ENCODE measurements at regions not wholly inside any gene's neighbourhood (a gene's known extent, or its start where the extent isn't known, plus 50 kb on each side); places are given as distances from the start of the nearest gene placed in this dataset.

DNA sequence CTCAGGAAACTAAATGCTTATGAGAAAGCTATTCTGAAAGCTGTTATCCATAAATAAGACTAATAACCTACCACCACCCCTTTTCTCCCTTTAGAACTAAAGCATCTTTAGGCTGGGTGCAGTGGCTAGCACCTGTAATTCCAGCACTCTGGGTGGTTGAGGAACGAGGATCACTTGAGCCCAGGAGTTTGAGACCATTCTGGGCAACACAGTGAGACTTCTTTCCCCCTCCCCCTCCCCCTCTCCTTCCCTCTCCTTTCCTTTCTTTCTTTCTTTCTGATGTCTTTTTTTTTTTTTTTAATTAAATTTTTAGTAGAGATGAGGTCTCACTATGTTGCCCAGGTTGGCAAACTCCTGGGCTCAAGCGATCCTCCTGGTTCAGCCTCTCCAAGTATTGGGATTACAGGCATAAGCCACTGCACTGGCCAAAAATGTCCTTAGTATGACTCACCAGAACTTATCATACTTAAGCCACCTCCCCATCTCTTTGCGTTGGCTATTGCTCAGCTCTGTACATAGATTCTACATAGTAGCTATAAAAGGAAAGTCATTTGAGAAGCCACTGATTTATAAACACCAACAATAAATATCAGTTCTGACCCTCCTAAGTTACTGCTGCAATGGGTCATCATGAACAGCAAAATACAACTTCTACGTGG, 54.8 kb upstream of the SPDEF start:
- POLR2A ChIA-PET: interaction anchor here (0.5 to 0.6 kb wide), 2 partner anchors 157 to 528 kb away, joined by 3 read pairs; no protein-coding TSS in a partner anchor
- Histone ChIP-seq H2AFZ (ENCODE audit: low read length) (no peak overlapping the region), H3K79me2 (ENCODE audit: insufficient read depth, low read depth, low read length) (peaks cover 23% of the 10 kb centered on the region; the same call in 1 of the 2 replicates)

DNA sequence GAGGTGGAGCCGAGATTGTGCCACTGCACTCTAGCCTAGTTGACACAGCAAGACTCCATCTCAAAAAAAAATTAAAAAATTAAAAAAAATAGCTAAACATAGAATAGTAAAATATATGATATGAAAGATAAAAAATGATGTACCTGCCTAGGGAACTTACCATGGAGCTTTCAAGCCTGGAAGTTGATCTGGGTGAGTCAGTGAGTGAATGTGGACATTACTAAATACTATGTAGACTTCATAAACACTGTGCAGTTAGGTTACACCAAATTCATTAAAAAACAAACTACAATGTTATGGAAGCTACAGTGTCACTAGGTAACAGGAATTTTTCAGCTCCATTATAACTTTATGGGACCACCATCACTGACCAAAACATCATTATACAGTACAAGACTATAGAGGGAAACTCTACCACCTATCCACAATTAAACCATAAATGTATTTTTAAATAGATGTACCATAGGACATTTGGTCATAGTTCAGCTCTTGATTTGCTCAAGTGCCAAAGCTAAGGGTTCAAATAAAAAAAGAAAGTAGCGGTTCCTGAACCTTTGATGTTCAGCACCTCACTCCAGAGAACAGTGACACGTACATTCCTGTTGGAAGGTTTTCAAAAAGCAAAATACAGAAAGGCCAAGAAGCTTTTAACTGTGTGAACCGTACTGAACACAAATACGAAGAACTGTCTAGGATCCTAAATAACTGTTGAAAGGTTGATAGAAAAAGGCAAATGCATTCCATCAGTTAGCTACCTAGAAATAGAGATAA, 52.4 kb upstream of the SPDEF start:
- POLR2A ChIA-PET: interaction anchor here (0.7 to 1.7 kb wide), 11 partner anchors 8 to 372 kb away, joined by 3 to 6 read pairs (median 3); partner anchors contain the start of genes HMGA1 and SMIM29

More for the DNA sequence above, 54.8 kb upstream of the SPDEF start:
- Histone ChIP-seq H3K9me2 (ENCODE audit: insufficient read depth, low read length) (no peaks in the 10 kb centered on the region), H3K27ac (ENCODE audit: low read depth, low read length, poor library complexity, severe bottlenecking) (no peak overlapping the region), H3K36me3 (ENCODE audit: insufficient read depth, low read length) (peaks cover 40% of the 10 kb centered on the region), H3K4me3 (ENCODE audit: low read depth, low read length, poor library complexity, severe bottlenecking) (no peak overlapping the region), H3K4me1 (ENCODE audit: insufficient read depth, low read length, poor library complexity, severe bottlenecking) (no peaks in the 10 kb centered on the region), H4K20me1 (ENCODE audit: insufficient read depth, low read length) (no peaks in the 10 kb centered on the region), H3K4me2 (ENCODE audit: low read length) (no peak overlapping the region), H3K9me3 (ENCODE audit: low read length) (no peaks in the 10 kb centered on the region)
- DNase-seq (ENCODE audit: low spot score): no peak
- TF ChIP-seq EZH2phosphoT487 (IDR thresholded peaks at IDR 0.05; ENCODE audit: borderline replicate concordance, low read depth, low read length): no peak
- intact Hi-C loops (cut with micrococcal nuclease; ENCODE audit: unreplicated experiment): no loop called here
- CTCF ChIA-PET (ENCODE audit: unreplicated experiment): interaction anchor here (0.6 kb wide), 1 partner anchor 77 kb away, joined by 3 read pairs; no protein-coding TSS in a partner anchor
- no TSS peak for BruUV-seq (replicated peaks)

More for the DNA sequence above, 52.4 kb upstream of the SPDEF start:
- Histone ChIP-seq H2AFZ (ENCODE audit: low read length) (no peak overlapping the region), H3K79me2 (ENCODE audit: insufficient read depth, low read depth, low read length) (peaks cover 22% of the 10 kb centered on the region; the same call in 1 of the 2 replicates), H3K4me3 (ENCODE audit: low read depth, low read length, poor library complexity, severe bottlenecking) (no peak overlapping the region), H3K4me2 (ENCODE audit: low read length) (no peak overlapping the region), H3K4me1 (ENCODE audit: insufficient read depth, low read length, poor library complexity, severe bottlenecking) (no peaks in the 10 kb centered on the region), H3K9me3 (ENCODE audit: low read length) (no peaks in the 10 kb centered on the region), H3K27ac (ENCODE audit: low read depth, low read length, poor library complexity, severe bottlenecking) (no peak overlapping the region), H3K36me3 (ENCODE audit: insufficient read depth, low read length) (peaks cover 41% of the 10 kb centered on the region), H4K20me1 (ENCODE audit: insufficient read depth, low read length) (no peaks in the 10 kb centered on the region), H3K9me2 (ENCODE audit: insufficient read depth, low read length) (no peaks in the 10 kb centered on the region)
- CTCF ChIA-PET (ENCODE audit: unreplicated experiment): interaction anchor here (1.3 to 1.5 kb wide), 2 partner anchors 50 to 149 kb away, joined by 3 to 8 read pairs; no protein-coding TSS in a partner anchor
- intact Hi-C loops (cut with micrococcal nuclease; ENCODE audit: unreplicated experiment): loop anchor here (1.0 to 5.0 kb wide), 3 partner anchors 82 to 361 kb away; partner anchors contain the start of gene SMIM29
- TF ChIP-seq, protein P1, sequence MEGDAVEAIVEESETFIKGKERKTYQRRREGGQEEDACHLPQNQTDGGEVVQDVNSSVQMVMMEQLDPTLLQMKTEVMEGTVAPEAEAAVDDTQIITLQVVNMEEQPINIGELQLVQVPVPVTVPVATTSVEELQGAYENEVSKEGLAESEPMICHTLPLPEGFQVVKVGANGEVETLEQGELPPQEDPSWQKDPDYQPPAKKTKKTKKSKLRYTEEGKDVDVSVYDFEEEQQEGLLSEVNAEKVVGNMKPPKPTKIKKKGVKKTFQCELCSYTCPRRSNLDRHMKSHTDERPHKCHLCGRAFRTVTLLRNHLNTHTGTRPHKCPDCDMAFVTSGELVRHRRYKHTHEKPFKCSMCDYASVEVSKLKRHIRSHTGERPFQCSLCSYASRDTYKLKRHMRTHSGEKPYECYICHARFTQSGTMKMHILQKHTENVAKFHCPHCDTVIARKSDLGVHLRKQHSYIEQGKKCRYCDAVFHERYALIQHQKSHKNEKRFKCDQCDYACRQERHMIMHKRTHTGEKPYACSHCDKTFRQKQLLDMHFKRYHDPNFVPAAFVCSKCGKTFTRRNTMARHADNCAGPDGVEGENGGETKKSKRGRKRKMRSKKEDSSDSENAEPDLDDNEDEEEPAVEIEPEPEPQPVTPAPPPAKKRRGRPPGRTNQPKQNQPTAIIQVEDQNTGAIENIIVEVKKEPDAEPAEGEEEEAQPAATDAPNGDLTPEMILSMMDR (conservative IDR thresholded peaks at IDR 0.05; ENCODE audit: low read length): no peak
- no peak for TF ChIP-seq EZH2phosphoT487 (IDR thresholded peaks at IDR 0.05; ENCODE audit: borderline replicate concordance, low read depth, low read length)
- BruUV-seq (replicated peaks): no TSS peak
- DNase-seq (ENCODE audit: low spot score): no peak
